HG02798 (cell line): ENCODE measurements at regions not wholly inside any gene's neighbourhood (a gene's known extent, or its start where the extent isn't known, plus 50 kb on each side); places are given as distances from the start of the nearest gene placed in this dataset.

ENCODE experiments used
- ATAC-seq: cut with Tn5 transposase; IDR thresholded peaks from one replicate; pipeline ENCODE4 v1.9.1; 2021; ENCODE audit warnings: mild to moderate bottlenecking; ENCODE audit not compliant: unreplicated experiment, poor library complexity

DNA sequence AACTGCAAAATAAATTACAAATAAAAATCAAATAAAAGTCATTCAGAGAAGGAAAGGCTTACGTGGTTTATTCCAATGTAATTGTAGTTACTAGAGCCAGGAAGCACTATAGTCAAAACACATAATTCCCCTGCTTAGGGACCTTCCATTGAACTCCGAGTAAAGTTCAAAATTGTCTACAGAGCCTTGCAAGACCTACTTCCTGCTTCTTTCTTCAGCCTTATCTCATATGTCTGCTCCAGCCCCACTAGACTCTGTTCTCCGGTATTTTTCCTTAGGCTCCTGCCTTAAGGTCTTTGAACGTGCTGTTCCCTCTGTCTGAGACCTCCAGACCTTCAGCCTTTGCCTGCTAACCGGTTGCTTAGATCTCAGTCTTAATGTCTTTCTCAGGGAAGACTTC is 104.3 kb downstream of the ARL6IP6 start:
- no peak for ATAC-seq

DNA sequence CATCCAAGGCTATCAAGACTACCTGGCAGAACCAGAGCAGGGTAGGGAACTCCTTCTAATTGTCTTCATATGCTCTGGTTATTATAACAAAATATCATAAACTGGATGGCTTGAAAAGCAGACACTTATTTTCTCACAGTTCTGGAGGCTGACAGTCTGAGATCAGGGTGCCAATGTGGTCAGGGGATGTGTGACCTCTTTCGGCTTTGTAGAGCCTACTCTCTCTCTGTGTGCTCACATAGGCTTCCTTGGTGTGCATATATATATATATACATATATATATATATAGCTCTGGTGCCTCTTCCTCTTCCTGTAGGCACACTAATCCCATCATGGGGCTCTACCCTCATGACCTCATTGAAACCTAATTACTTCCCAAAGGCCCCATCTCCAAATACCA is 101.6 kb downstream of the ARL6IP6 start:
- no peak for ATAC-seq

DNA sequence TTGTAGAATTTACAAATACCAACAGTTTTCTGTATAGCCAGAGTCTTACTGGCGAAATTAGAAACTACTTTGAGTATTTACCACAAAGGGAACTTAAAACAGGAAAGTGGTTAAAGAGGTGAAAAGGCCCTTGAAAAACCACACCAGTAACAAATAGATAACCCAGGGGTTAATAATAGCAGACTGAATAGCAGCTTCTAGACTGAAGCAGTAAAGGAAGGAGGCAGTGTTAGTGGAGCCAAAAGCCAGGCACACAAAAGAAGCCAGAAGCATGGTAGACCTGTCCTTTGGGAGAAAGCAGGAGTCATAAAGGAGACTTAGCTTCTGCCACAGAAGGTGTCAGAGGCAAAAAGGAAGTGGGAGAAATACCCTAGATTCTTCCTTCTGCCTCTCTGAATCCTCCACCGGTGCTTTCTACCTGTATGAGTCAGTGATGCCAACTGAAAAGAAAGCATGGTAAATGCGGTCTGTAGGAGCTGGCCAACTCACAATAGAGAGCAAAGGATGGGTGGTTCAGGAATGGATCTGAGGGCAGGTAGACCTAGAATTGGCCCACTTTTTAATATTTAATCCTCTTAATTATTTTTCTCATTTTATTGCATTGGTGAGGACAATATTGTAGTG is 97.3 kb downstream of the ARL6IP6 start:
- peak; percentile 51 for ATAC-seq

DNA sequence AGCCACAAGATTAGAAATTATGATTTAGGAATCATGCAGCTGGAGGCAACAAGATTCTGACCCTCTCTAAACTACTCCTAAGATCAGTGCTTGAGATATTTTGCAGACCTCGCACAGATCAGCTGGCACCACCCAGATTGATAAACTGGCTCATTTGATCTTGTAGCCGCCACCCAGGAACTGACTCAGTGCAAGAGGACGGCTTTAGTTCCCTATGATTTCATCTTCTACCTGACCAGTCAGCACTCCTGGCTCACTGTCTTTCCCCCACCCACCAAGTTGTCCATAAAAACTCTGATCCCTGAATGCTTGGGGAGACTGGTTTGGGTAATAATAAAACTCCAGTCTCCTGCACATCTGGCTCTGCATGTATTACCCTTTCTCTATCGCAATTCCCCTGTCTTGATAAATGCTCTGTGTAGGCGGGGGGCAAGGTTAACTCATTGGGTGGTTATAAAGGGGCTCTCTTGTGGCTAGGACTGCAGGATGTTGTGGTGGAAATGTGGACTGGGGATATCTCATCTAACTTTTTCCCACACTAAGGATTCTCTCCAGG is 96.1 kb downstream of the ARL6IP6 start:
- ATAC-seq = no peak

DNA sequence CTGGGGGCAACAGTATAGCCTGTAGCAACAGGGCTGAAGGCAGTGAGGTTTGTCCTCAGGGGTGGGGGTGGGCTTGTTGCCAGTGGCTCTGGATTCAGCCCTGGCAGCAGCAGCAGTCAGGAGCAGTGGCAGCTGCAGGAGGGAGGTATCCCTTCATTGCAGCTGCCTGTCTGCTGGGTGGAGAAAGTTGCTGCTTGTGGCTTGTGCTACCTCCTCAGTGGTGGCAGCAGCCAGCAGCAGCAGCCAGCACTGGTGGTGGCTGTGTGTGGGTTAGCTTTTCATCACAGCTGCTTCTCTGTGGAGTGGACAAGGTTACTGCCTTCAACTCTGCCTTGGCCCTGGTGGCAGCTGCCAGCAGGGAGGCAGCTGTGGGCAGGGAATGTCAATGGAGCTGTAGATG is 94.9 kb downstream of the ARL6IP6 start:
- ATAC-seq = no peak
